Effector memory CD8-positive, alpha-beta T cell (primary cell): ENCODE measurements at regions not wholly inside any gene's neighbourhood (a gene's known extent, or its start where the extent isn't known, plus 50 kb on each side); places are given as distances from the start of the nearest gene placed in this dataset.

ENCODE experiments used
- ATAC-seq: fragments of 150-1000 bp; cut with Tn5 transposase; replicated peaks from 2 replicates; pipeline ENCODE4 v1.10.0; 2021; ENCODE audit warnings: mild to moderate bottlenecking, moderate library complexity
- DNase-seq, 3 experiments: peaks; one replicate each; pipeline ENCODE4 v3.0.0; 2021
- H3K27ac Mint-ChIP-seq, 2 donors: one replicate each; pipeline ENCODE4 v1.8.0; 2022; ENCODE audit warnings: mild to moderate bottlenecking in 2 of 2, mixed read lengths in 2 of 2, moderate library complexity in 2 of 2
- H3K27me3 Mint-ChIP-seq, 2 donors: one replicate each; pipeline ENCODE4 v1.8.0; 2022; ENCODE audit warnings: mixed read lengths in 2 of 2
- H3K36me3 Mint-ChIP-seq: one replicate; pipeline ENCODE4 v1.8.0; 2022; ENCODE audit warnings: mild to moderate bottlenecking, moderate library complexity, mixed read lengths; ENCODE audit not compliant: insufficient read depth
- H3K4me1 Mint-ChIP-seq, 2 donors: one replicate each; pipeline ENCODE4 v1.8.0; 2022; ENCODE audit warnings: low read depth in 2 of 2, mixed read lengths in 2 of 2
- H3K4me3 Mint-ChIP-seq, 2 donors: one replicate each; pipeline ENCODE4 v1.8.0; 2022; ENCODE audit warnings: mild to moderate bottlenecking in 2 of 2, mixed read lengths in 2 of 2, moderate library complexity in 2 of 2
- H3K9me3 Mint-ChIP-seq, 2 donors: one replicate each; pipeline ENCODE4 v1.8.0; 2022; ENCODE audit warnings: mixed read lengths in 2 of 2

GRCh38 chr17:77569846-77570564 lies 388.5 kb upstream of the TNRC6C start:
- no peak overlapping the region for H3K27ac Mint-ChIP-seq
- H3K9me3 Mint-ChIP-seq = no peaks in the 10 kb centered on the region
- ATAC-seq = no peak

DNA sequence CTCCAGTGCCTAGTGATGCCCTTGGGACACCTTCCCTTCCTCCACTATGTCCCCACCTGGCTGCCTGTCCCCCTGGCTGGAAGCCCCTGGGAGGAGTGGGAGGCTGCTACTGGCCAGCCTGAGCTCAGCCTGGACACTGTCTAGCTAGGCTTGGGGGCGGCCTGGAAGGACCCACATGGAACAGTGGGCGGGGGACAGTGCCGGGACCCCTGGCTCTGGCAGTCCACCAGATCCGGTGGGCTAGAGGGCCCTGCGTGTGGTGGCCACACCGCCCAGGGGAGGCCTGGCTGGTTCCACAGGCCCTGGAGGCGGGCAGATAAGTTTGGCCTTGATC lies 388.0 kb upstream of the TNRC6C start:
- ATAC-seq = no peak
- H3K4me1 Mint-ChIP-seq = peaks cover 7% of the 10 kb centered on the region in 2 donors
- no peak overlapping the region for H3K27ac Mint-ChIP-seq
- no peak overlapping the region for H3K4me3 Mint-ChIP-seq
- H3K27me3 Mint-ChIP-seq = peaks cover 46 to 53% of the 10 kb centered on the region in 2 donors
- DNase-seq = no peak
- no peaks in the 10 kb centered on the region for H3K36me3 Mint-ChIP-seq
- no peaks in the 10 kb centered on the region for H3K9me3 Mint-ChIP-seq

More at GRCh38 chr17:77569846-77570564, 388.5 kb upstream of the TNRC6C start:
- no peaks in the 10 kb centered on the region for H3K36me3 Mint-ChIP-seq
- no peak overlapping the region for H3K4me3 Mint-ChIP-seq
- H3K4me1 Mint-ChIP-seq = peaks cover 7% of the 10 kb centered on the region in 2 donors
- DNase-seq = no peak
- H3K27me3 Mint-ChIP-seq = peaks cover 46 to 53% of the 10 kb centered on the region in 2 donors

GRCh38 chr17:77571155-77571981 lies 387.1 kb upstream of the TNRC6C start:
- peaks cover 41 to 53% of the 10 kb centered on the region in 2 donors for H3K27me3 Mint-ChIP-seq
- H3K36me3 Mint-ChIP-seq = no peaks in the 10 kb centered on the region
- H3K27ac Mint-ChIP-seq = no peak overlapping the region
- peaks cover 7% of the 10 kb centered on the region in 2 donors for H3K4me1 Mint-ChIP-seq
- no peak for ATAC-seq
- peak overlapping the region; percentile 35 to 48 for H3K4me3 Mint-ChIP-seq
- DNase-seq = no peak
- H3K9me3 Mint-ChIP-seq = no peaks in the 10 kb centered on the region

DNA sequence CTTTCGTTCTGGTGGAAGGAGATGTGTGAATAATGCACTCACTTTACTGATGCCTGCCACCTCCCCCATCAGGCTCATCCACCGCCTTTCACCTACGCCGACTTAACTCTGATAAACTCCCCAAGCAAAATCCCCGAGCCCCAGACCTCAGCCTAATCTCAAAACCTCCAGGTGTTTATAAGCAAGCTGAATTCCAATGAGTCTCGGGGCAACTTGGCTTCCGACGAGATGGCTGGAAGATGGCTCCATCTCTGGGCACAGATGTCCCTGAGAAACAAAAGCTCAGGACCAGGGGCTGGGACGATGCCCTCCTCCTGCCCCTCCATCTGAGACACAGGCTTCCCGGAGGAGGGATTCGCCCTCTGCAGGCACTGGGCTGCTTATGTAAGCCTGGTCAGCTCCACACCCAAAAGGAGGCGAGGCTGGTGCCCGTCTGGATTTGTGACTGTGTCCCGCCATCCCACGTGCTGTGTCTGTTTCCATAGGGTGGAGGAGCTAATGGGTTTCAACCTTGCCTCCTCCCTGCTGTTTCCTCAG lies 386.4 kb upstream of the TNRC6C start:
- Mint-ChIP-seq H3K27ac (no peak overlapping the region), H3K9me3 (no peaks in the 10 kb centered on the region), H3K36me3 (no peaks in the 10 kb centered on the region), H3K27me3 (peaks cover 37 to 53% of the 10 kb centered on the region in 2 donors), H3K4me3 (peak overlapping the region; percentile 35 to 48), H3K4me1 (peaks cover 7% of the 10 kb centered on the region in 2 donors)
- ATAC-seq = no peak
- no peak for DNase-seq

- DNase-seq (no peak), ATAC-seq (no peak)
- Mint-ChIP-seq H3K9me3 (no peaks in the 10 kb centered on the region), H3K4me3 (no peak overlapping the region), H3K4me1 (peaks cover 7% of the 10 kb centered on the region in 2 donors), H3K27ac (peak overlapping the region in 1 of 2 donors; percentile 26), H3K36me3 (no peaks in the 10 kb centered on the region), H3K27me3 (peaks cover 37 to 53% of the 10 kb centered on the region in 2 donors)
These were observed 385.7 kb upstream of the TNRC6C start for GRCh38 chr17:77572851-77573250.

DNA sequence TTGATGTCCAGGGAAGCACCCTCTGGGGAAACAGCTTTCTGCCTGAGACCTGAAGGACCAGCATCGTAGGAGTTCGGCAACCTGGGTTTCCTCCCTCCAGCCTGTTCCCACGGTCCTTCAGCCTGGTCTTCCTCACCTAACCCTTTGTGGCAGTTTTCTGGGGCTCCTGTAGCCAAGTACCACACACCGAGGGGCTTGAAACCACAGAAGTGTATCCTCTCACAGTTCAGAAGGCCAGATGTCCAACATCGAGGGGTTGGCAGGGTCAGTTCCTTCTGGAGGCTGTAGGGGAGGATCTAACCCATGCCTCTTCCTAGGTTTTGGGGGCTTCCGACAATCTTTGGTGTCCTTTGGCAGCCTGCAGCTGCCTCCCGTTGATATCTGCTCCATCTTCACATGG lies 381.0 kb upstream of the TNRC6C start:
- no peaks in the 10 kb centered on the region for H3K36me3 Mint-ChIP-seq
- H3K4me3 Mint-ChIP-seq = no peak overlapping the region
- H3K27ac Mint-ChIP-seq = no peak overlapping the region
- peaks cover 16 to 27% of the 10 kb centered on the region in 2 donors for H3K27me3 Mint-ChIP-seq
- no peaks in the 10 kb centered on the region for H3K9me3 Mint-ChIP-seq
- H3K4me1 Mint-ChIP-seq = no peaks in the 10 kb centered on the region
- DNase-seq (no peak), ATAC-seq (no peak)

DNA sequence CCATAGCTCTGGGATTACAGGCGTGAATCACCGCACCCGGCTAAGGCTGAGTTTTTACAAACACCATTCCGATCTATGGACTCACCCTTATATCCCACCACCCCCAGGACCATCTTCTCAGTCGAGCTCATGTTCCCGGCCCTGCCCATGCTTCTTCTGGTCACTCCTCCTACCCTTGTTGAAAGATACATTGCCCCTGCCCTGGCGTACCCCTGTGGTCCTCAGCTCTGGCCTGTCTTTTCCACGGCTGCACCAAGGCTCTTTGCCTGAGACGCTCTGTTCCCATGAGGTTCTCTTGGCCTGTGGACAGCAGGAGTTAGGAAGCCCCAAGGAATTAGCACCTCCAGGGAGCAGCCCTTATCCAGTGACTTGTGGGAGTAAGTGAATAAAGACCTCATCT lies 379.4 kb upstream of the TNRC6C start:
- Mint-ChIP-seq H3K27me3 (peaks cover 7 to 15% of the 10 kb centered on the region in 2 donors), H3K9me3 (no peaks in the 10 kb centered on the region), H3K27ac (no peak overlapping the region), H3K4me3 (no peak overlapping the region), H3K36me3 (no peaks in the 10 kb centered on the region), H3K4me1 (no peaks in the 10 kb centered on the region)
- DNase-seq (no peak), ATAC-seq (no peak)

DNA sequence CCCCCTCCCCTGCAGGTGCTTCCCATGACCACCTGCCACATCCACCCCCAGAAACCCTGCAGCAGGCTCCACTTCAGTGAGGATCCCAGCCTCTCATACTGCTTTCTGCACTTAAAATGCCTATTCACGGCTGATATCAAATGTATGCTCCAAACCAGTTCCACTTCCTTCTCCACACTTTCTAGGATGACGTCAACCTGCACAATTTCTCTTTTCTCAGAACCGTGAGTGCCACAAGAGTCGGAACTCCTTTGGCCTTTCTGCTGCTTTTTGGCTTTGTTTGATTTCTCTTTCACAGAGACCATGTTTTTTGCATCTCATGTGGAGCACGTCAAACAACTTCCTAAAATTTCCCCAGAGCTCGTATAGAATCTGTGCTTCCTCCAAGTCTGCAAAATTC lies 378.8 kb upstream of the TNRC6C start:
- no peaks in the 10 kb centered on the region for H3K9me3 Mint-ChIP-seq
- H3K36me3 Mint-ChIP-seq = no peaks in the 10 kb centered on the region
- no peaks in the 10 kb centered on the region for H3K4me1 Mint-ChIP-seq
- DNase-seq (no peak), ATAC-seq (no peak)
- no peak overlapping the region for H3K27ac Mint-ChIP-seq
- H3K4me3 Mint-ChIP-seq = no peak overlapping the region
- H3K27me3 Mint-ChIP-seq = peaks cover 7 to 15% of the 10 kb centered on the region in 2 donors

DNA sequence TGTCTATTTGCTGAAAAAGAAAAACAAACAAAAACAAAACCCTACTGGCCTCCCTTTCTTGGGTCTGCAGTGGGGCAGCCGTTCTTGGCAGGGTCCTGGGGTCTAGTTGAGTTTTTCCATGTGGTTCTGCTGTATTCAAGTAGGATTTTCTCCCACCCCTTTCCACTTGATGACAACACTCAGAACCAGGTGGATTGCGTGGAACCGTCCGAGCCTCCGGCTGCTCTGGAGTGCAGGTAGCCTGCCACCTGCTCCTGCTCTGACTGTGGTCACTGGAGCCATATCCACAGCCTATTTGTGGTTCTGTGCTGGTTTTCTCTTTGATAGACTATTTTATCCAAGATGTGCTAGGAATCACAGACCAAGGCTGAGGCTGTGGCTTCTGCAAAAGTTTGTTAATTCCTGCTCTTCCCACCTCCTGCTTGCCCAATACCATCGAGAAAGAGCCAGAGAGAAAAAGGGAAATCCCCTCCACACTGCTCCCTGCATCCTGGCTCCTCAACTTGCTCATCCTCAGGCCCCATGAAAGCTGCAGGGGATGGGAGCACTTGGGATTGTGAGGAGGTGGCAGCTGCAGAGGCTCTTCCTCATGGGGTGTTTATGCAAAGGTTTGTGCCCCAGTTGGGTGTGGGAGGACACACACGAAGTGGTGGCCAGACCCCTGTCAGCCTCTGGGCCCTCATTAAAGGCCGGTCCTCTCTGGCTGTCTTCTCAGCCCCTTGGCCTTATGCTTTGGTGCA lies 377.8 kb upstream of the TNRC6C start:
- no peak for ATAC-seq
- no peak for DNase-seq
- H3K9me3 Mint-ChIP-seq = no peaks in the 10 kb centered on the region
- no peak overlapping the region for H3K27ac Mint-ChIP-seq
- H3K27me3 Mint-ChIP-seq = peaks cover 14 to 22% of the 10 kb centered on the region in 2 donors
- no peaks in the 10 kb centered on the region for H3K36me3 Mint-ChIP-seq
- H3K4me1 Mint-ChIP-seq = no peaks in the 10 kb centered on the region
- no peak overlapping the region for H3K4me3 Mint-ChIP-seq

DNA sequence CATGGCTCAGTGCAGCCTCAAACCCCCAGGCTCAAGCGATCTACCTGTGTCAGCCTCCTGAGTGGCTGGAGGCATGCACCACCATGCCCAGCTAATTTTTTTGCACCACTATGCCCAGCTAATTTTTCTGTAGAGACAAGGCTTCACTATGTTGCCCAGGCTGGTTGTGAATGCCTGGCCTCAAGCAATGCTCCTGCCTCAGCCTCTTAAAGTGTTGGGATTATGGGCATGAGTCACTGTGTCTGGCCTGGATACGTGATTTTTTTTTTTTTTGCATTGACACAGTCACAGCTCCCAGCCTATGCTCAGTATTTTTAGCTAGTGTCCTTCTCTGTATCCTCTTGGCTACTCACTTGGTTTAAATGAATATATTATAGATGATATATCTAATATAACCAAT lies 377.0 kb upstream of the TNRC6C start:
- Mint-ChIP-seq H3K36me3 (no peaks in the 10 kb centered on the region), H3K27ac (no peak overlapping the region), H3K4me1 (no peaks in the 10 kb centered on the region), H3K9me3 (no peaks in the 10 kb centered on the region), H3K4me3 (no peak overlapping the region), H3K27me3 (peaks cover 18 to 22% of the 10 kb centered on the region in 2 donors)
- ATAC-seq (no peak), DNase-seq (no peak)

GRCh38 chr17:77585142-77585860 lies 373.2 kb upstream of the TNRC6C start:
- Mint-ChIP-seq H3K27ac (no peak overlapping the region), H3K27me3 (peaks cover 24 to 35% of the 10 kb centered on the region in 2 donors), H3K36me3 (no peaks in the 10 kb centered on the region), H3K4me3 (no peak overlapping the region), H3K4me1 (no peaks in the 10 kb centered on the region), H3K9me3 (no peaks in the 10 kb centered on the region)
- DNase-seq = no peak
- ATAC-seq = no peak

- no peak overlapping the region for H3K4me3 Mint-ChIP-seq
- DNase-seq = no peak
- H3K36me3 Mint-ChIP-seq = no peaks in the 10 kb centered on the region
- peaks cover 21 to 50% of the 10 kb centered on the region in 2 donors for H3K27me3 Mint-ChIP-seq
- no peak overlapping the region for H3K27ac Mint-ChIP-seq
- H3K9me3 Mint-ChIP-seq = no peaks in the 10 kb centered on the region
- peaks cover 0 to 5% of the 10 kb centered on the region in 2 donors for H3K4me1 Mint-ChIP-seq
- ATAC-seq = no peak
These were observed 367.4 kb upstream of the TNRC6C start for GRCh38 chr17:77590951-77591735.
